Left renal pelvis (tissue), 4 donors: ENCODE measurements at regions not wholly inside any gene's neighbourhood (a gene's known extent, or its start where the extent isn't known, plus 50 kb on each side); places are given as distances from the start of the nearest gene placed in this dataset.

Experiments used
- DNase-seq, 4 donors: peaks; one replicate each; pipeline ENCODE4 v3.0.0-alpha.2; 2013; ENCODE audit warnings: low read depth in 4 of 4, low spot score in 3 of 4

GRCh38 chr20:55615818-55616217 is 389.5 kb downstream of the CBLN4 start:
- DNase-seq, result no peak

DNA sequence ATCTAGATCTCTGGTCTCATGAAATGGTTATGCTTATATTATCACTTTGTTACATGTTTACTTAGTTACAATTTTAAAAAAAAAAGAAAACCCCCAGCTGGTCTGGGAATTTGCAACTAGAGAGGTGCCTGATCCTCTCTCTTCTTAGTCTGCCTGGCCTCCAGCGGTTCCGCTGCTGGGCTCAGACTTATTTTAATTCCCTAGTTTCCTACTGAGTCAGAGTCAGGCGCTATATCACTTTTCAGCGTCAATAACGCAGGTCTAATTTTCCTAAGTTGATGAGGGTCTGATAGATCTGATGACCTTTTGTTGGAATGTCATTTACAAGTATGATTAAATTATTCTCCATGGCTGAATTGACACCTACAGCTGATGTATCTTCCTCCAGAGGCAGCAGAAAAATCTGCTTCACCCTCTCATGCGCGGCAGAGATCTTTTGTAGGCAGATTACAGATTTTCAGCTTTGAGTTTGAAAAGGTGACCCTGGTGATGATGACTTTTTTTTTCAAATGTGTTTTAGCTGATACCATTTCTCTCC is 391.0 kb downstream of the CBLN4 start:
- no peak for DNase-seq

DNA sequence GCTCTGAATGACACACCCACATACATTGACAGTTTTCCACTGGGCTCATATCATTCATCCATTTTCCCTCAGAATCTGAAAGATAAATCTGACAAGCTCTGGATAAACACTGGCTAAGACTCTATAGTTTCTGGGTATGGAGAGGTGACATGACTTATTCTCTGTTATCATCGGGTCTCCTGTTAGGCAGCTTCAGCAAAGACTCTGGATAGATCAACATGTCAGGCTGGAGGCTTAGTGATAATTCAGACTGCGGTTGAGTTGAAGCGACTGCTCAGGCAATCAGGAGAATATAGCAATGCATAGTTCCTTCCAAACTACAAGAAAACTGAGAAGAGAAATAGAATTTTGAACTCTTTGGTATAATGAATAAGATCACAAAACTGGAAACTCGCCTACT is 394.6 kb downstream of the CBLN4 start:
- DNase-seq, result no peak

GRCh38 chr20:55605594-55605993 is 399.7 kb downstream of the CBLN4 start:
- DNase-seq, result no peak

GRCh38 chr20:55597526-55597925 is 407.8 kb downstream of the CBLN4 start:
- no peak for DNase-seq

DNA sequence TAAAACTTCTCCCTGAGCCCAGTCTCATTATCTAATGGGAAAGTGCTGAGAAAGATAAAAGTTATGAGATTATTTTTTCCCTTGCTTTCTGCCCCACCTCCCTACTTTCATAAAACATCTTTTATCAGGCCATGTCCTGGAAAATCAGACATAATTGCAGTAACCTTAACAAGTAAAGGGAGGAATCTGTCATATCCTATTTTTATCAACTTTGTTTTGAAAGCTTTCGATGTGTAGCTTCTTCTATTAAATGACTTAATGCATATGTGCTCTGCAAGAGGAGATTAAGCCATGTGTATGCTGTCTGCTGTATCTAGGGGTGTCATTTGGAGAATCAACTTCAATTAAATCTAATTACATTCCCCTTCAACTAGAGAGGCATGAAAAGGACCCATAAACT is 408.9 kb downstream of the CBLN4 start:
- DNase-seq, result no peak

DNA sequence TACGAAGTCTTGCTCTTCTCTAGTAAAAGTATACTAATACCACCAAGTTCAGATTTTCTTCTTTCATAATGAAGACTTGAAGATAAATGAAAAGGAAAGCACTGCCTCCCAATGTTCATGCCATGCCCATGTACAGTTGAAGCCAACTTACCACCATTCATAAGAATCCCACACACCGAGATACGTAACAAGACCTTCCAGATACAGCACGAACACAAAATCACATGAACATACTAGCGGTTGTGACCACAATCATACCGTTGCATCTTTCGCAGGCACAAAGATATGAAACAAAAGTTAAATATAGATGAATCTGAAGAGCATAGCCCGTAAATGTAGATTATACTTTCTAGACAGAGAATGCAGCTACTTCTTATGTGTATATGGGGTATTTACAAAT is 412.5 kb downstream of the CBLN4 start:
- DNase-seq, result no peak

- peak in 3 of 4 donors; percentile 35 to 53 (median 44) for DNase-seq
Observed at GRCh38 chr20:55586610-55587009, 418.7 kb downstream of the CBLN4 start.

DNA sequence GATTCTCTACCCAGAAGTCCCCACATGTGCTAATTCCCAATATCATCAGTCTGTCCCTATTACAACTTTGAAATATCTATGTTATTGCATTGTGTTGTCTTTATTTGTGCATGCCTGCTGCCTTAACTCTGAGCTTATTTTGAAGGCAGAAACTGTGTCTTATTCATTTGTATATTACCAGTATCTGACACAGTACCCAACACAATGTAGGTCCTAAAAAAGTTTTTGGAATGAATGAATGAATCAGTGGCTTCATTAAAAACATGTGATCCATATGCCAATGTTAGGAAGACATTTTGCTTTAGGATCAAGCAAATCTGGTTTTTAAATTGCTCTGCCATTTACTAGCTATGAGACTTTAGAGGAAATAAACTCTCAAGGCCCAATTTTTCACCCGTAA is 420.4 kb downstream of the CBLN4 start:
- no peak for DNase-seq

DNA sequence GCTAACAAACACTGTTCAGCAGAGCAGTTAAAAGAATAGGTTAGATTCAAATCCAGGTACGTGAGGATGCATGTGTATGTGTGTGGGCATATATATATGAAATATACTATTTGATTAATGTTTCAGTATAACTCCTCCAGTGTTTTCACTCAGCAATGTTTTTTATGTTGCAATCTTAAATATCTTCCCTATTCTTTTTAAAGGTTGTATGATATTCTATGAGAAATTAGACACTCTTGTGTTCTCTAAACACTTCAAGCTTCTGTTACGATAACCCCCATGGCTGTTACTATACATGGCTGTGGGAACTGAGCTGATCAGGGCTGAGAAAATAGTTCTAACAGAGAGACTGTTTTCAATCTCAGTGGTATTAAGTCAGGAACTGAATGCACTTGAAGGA is 421.0 kb downstream of the CBLN4 start:
- DNase-seq, result no peak

DNA sequence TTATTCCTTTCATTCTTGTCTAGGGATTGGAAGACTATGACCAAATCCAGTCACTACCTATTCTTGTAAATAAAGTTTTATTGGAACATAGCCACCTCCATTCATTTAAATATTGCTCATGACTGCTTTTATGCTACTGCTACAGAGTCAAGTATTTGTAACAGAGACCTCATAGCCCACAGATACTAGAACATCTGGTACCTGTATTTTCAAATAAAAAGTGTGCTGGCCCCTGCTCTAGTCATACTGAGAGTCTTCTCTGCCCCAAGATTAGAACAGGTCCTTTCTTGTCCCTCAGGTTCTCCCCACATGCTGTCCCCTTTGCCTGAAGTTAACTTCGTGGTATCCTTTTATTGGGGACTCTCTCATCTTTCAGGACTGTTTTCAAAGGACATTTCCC is 422.3 kb downstream of the CBLN4 start:
- no peak for DNase-seq

DNA sequence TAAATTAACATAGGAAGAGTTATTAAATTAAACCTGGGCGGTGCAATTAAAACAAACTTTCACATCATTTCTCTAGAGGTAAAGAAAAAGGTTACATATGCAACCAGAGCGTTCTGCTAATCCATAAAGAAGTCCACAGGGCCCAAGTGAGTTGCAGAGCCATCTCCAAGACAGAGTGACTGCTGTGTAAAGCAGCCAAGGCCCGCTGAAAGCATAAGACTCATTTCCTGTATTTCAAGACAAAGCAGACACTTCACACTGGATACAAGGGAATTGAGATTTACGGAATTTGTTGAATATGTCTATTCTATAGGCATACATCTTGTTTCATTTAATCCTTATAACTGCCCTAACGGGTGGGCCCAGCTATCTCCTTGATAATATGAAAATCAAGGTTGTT is 422.8 kb downstream of the CBLN4 start:
- no peak for DNase-seq

DNA sequence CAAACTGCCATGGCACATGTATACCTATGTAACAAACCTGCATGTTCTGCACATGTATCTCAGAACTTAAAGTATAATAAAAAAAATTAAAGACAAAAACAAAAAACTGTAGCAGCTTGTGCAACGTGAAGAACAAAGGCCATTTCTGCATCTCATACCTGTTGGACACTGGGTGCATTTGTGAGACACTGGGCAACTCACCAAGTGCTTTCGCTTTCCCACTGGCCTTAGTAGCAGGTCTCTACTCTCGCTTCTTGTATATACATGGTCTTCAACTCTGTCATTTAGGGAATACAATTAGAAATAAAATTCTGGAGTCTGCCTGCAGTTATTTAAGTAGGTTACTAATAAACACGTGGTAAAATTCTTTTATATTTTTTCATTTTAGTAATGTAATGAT is 423.8 kb downstream of the CBLN4 start:
- no peak for DNase-seq

DNA sequence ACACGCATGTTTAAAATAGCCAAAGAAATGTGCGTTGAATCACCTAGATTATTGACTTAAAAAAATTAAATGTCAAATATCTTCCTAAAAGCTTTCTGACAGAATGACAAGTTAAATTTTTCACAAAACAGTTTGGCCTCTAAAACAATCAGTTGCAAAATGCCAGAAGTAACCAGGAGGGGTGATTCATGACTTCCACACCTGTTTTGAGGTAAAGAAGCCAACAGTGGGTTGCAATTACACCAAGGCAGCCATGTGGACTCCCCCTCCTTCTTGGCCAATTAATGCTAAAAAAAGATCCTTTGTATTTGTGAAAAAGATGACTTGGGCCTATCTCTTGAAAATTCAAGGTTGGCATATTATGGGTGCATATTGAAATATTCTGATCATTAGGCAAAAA is 424.8 kb downstream of the CBLN4 start:
- no peak for DNase-seq

GRCh38 chr20:55579802-55580201 is 425.5 kb downstream of the CBLN4 start:
- DNase-seq, result no peak

DNA sequence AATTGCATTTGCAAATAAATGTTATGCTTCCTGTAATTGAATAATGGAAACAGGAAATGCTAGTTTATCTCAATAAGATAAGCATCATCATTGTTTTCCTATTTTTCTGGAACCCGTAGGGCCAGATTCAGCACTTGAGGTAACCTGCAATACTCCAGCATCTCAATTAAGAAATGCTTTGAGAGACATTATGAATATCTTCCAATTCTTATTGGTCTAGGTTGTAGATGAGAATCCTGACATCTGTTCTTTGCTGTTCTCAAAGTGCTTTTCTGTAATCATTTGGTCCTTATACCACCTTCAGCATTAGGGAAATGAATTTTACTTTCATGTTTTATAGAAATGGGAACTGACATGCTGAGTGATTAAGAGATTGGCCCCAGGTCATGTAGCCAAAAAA is 428.3 kb downstream of the CBLN4 start:
- DNase-seq, result no peak

- DNase-seq, result peak; percentile 24 to 49 (median 40)
Observed at GRCh38 chr20:55569084-55569483, 436.2 kb downstream of the CBLN4 start.

DNA sequence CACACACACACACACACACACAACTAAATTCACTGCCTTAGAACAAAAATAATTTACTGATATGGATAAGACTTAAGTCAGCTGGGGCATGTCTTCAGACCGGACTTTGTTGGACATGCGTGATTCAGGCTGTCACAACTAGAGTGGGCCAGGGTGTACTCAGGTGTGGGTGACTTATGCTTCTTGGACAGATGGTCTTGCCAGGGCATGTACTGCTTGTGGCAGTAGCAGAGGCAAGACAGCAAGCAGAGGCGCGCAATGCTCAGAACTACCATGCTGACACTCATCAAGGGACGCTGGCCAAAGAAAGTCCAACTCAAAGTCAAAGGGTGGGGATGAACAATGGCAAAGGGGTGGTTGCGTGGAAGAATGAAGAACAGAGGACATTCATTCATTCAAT is 437.5 kb downstream of the CBLN4 start:
- no peak for DNase-seq

DNA sequence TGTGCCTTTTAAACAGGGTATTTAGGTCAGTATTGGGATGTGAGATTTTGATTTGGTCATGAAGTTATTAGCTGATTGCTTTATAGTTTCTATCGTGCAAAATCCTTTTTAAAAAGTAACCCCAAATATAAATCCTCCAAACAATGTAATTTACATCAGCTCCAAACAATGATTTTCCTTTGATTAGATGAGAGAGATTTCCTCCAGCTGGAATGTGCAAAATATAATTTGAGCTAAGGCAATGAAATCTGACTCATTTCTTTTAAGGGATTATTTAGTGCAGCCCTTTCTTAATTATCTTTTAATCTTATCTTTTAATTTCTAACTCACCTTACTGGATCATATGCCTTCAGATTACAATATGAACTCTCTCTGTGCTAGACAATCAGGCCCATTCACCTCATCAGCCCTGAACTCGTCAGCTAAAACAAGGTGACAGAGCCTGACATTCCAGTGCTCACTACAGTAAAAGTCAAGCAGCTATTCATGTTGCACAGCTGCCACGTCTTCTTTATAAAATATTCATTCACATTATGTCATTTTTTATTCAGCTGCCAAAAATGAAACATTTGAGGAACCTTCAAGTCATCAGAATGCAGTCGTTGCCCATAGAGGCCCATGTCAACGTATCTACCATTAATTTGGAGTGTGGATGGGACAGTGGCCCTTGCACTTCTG is 440.1 kb downstream of the CBLN4 start:
- no peak for DNase-seq

GRCh38 chr20:55561259-55561658 is 444.1 kb downstream of the CBLN4 start:
- no peak for DNase-seq

DNA sequence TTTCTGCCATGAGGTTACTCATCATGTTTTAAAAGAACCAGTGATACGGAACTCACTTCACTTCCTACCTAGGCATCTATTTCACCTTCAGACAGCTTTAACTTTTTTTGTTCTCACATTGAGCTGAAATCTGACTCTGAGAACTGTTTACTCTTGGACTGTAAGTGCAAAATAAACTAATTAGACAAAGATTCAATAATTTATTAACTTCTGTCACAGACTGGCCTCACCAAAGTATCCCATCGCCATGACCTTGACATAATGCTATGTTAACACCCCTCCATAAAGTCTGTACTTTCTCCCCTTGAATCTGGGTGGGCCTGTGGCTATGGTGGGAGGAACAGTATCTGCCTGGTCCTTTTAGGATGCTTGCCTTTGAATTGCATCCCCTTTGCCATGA is 448.1 kb downstream of the CBLN4 start:
- peak in 1 of 4 donors; percentile 25 for DNase-seq

- no peak for DNase-seq
Observed at GRCh38 chr20:55555075-55555650, 450.2 kb downstream of the CBLN4 start.

DNA sequence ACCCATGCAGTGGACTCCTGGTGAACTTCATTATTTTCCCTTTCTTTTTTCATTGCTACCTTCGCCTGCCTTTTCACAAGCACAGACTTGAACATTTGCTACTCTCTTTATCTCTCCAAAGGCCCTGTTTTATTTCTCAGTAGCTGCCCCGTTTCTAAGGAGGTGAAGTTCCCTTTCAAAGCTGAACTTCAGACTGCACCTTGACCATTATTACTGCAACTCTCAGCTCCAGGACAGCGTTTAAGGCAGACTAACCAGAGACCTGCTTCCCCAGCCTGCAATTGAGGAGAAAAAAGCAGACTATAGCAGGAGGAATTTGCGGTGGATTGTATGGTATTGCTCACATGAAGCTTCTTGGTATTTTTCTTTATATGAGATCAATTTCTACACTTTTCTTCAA is 460.7 kb downstream of the CBLN4 start:
- DNase-seq, result no peak
